ENCODE measurements at regions not wholly inside any gene's neighbourhood (a gene's known extent, or its start where the extent isn't known, plus 50 kb on each side); places are given as distances from the start of the nearest gene placed in this dataset.

GRCh38 chr4:14379183-14379582 lies 623.1 kb upstream of the CPEB2 start:
- 88% methylated on average over 1 of the region's 1 CpG for WGBS

GRCh38 chr4:14383652-14384051 lies 618.6 kb upstream of the CPEB2 start:
- H3K9me3 ChIP-seq (ENCODE audit: control insufficient read depth, low read length), result no peaks in the 10 kb centered on the region
- no peak for ATAC-seq
- H3K4me1 ChIP-seq (ENCODE audit: control insufficient read depth, insufficient read depth, low read length), result no peaks in the 10 kb centered on the region
- H3K27me3 ChIP-seq (ENCODE audit: control insufficient read depth, insufficient read depth), result no peaks in the 10 kb centered on the region
- WGBS, result 77% methylated on average over 3 of the region's 3 CpGs
- H3K4me3 ChIP-seq (ENCODE audit: low read length), result no peak overlapping the region
- no peak for DNase-seq
- intact Hi-C loops (cut with DNase I), result no loop called here
- H3K27ac ChIP-seq (ENCODE audit: low read length), result no peak overlapping the region

More at GRCh38 chr4:14379183-14379582, 623.1 kb upstream of the CPEB2 start:
- ATAC-seq, result no peak
- intact Hi-C loops (cut with DNase I), result no loop called here
- no peaks in the 10 kb centered on the region for H3K9me3 ChIP-seq (ENCODE audit: control insufficient read depth, low read length)
- no peaks in the 10 kb centered on the region for H3K4me1 ChIP-seq (ENCODE audit: control insufficient read depth, insufficient read depth, low read length)
- no peak overlapping the region for H3K27ac ChIP-seq (ENCODE audit: low read length)
- H3K27me3 ChIP-seq (ENCODE audit: control insufficient read depth, insufficient read depth), result no peaks in the 10 kb centered on the region
- DNase-seq, result no peak
- no peak overlapping the region for H3K4me3 ChIP-seq (ENCODE audit: low read length)

GRCh38 chr4:14384824-14385223 lies 617.5 kb upstream of the CPEB2 start:
- intact Hi-C loops (cut with DNase I), result no loop called here
- WGBS, result 92% methylated on average over 1 of the region's 1 CpG
- no peak overlapping the region for H3K4me3 ChIP-seq (ENCODE audit: low read length)
- no peak for DNase-seq
- H3K4me1 ChIP-seq (ENCODE audit: control insufficient read depth, insufficient read depth, low read length), result no peaks in the 10 kb centered on the region
- no peak overlapping the region for H3K27ac ChIP-seq (ENCODE audit: low read length)
- no peaks in the 10 kb centered on the region for H3K9me3 ChIP-seq (ENCODE audit: control insufficient read depth, low read length)
- no peak for ATAC-seq
- H3K27me3 ChIP-seq (ENCODE audit: control insufficient read depth, insufficient read depth), result no peaks in the 10 kb centered on the region

DNA sequence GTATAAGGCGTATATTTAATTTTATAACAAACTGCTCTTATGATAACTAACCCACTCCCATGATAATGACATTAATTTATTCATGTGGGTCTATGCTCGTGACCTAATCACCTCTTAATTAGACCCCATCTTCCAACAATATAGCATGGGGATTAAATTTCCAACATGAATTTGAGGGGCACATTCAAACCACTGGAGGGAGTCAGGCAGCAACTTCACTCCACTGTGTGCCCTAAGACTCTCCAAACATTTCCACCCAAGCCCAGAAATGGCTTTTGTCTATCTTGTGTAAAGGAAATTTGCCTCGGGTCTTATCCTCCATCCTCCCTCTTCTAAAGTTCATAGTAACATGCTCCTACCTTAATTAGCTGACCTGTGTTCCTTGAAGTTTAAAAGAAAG lies 616.1 kb upstream of the CPEB2 start:
- intact Hi-C loops (cut with DNase I), result no loop called here
- Histone ChIP-seq H3K4me1 (ENCODE audit: control insufficient read depth, insufficient read depth, low read length) (no peaks in the 10 kb centered on the region), H3K27me3 (ENCODE audit: control insufficient read depth, insufficient read depth) (no peaks in the 10 kb centered on the region), H3K27ac (ENCODE audit: low read length) (no peak overlapping the region), H3K4me3 (ENCODE audit: low read length) (no peak overlapping the region), H3K9me3 (ENCODE audit: control insufficient read depth, low read length) (no peaks in the 10 kb centered on the region)
- DNase-seq (no peak), ATAC-seq (no peak)
- 72% methylated on average over 3 of the region's 3 CpGs for WGBS

DNA sequence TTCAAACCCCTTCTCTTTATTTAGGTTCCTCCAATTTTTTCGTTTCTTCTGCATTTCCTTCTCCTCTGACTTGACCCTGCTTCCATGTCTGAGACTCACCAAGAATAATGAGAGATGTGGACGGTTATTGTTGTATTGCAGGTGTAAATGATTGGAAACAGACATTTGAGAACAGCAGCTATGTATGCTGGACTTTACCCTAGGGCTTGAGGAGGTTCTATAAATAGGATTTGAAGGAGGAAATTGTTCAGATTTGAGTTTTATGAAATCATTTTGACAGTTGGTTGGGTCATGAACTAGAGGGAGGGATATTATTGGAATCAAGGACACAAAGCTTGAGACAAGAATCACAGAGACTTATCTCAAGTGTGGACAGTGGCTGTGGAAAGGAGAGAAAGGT lies 614.6 kb upstream of the CPEB2 start:
- intact Hi-C loops (cut with DNase I), result no loop called here
- Histone ChIP-seq H3K9me3 (ENCODE audit: control insufficient read depth, low read length) (no peaks in the 10 kb centered on the region), H3K4me3 (ENCODE audit: low read length) (no peak overlapping the region), H3K4me1 (ENCODE audit: control insufficient read depth, insufficient read depth, low read length) (no peaks in the 10 kb centered on the region), H3K27ac (ENCODE audit: low read length) (no peak overlapping the region), H3K27me3 (ENCODE audit: control insufficient read depth, insufficient read depth) (no peaks in the 10 kb centered on the region)
- ATAC-seq, result no peak
- DNase-seq, result no peak
- WGBS, result 20% methylated on average over 2 of the region's 2 CpGs

GRCh38 chr4:14392378-14392777 lies 609.9 kb upstream of the CPEB2 start:
- Histone ChIP-seq H3K9me3 (ENCODE audit: control insufficient read depth, low read length) (no peaks in the 10 kb centered on the region), H3K4me3 (ENCODE audit: low read length) (no peak overlapping the region), H3K4me1 (ENCODE audit: control insufficient read depth, insufficient read depth, low read length) (no peaks in the 10 kb centered on the region), H3K27me3 (ENCODE audit: control insufficient read depth, insufficient read depth) (no peaks in the 10 kb centered on the region), H3K27ac (ENCODE audit: low read length) (no peak overlapping the region)
- no peak for DNase-seq
- WGBS, result 67% methylated on average over 4 of the region's 4 CpGs
- ATAC-seq, result no peak
- intact Hi-C loops (cut with DNase I), result no loop called here

DNA sequence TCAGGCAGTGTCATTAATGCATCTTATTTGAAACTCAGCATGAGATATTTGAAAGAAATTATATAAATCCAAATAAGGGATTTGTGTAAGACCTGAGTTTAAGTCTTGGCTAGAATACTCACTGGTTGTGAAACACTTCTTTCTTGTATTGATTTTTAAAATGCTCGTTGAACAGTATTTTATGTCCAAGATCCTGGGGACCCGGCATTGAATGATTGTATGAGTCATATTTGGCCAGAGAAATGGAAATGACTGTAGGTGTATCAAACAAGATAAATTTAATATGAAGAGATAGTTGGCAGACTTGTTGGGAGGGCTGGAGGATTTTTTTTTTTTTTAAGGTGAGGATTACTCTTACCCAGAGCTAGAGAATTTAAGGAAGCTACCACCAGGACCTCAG lies 606.1 kb upstream of the CPEB2 start:
- H3K27me3 ChIP-seq (ENCODE audit: control insufficient read depth, insufficient read depth), result no peaks in the 10 kb centered on the region
- whole genome bisulfite sequencing, result 71% methylated on average over 2 of the region's 2 CpGs
- no peaks in the 10 kb centered on the region for H3K4me1 ChIP-seq (ENCODE audit: control insufficient read depth, insufficient read depth, low read length)

GRCh38 chr4:14399848-14400247 lies 602.4 kb upstream of the CPEB2 start:
- intact Hi-C loops (cut with DNase I), result no loop called here
- ATAC-seq, result no peak
- H3K4me1 ChIP-seq (ENCODE audit: control insufficient read depth, insufficient read depth, low read length), result no peaks in the 10 kb centered on the region
- H3K27me3 ChIP-seq (ENCODE audit: control insufficient read depth, insufficient read depth), result no peaks in the 10 kb centered on the region
- no peaks in the 10 kb centered on the region for H3K9me3 ChIP-seq (ENCODE audit: control insufficient read depth, low read length)
- no peak for DNase-seq
- H3K27ac ChIP-seq (ENCODE audit: low read length), result no peak overlapping the region
- no peak overlapping the region for H3K4me3 ChIP-seq (ENCODE audit: low read length)

More for the DNA sequence above, 606.1 kb upstream of the CPEB2 start:
- ATAC-seq (no peak), DNase-seq (no peak)
- Histone ChIP-seq H3K4me3 (ENCODE audit: low read length) (no peak overlapping the region), H3K9me3 (ENCODE audit: control insufficient read depth, low read length) (no peaks in the 10 kb centered on the region), H3K27ac (ENCODE audit: low read length) (no peak overlapping the region)
- intact Hi-C loops (cut with DNase I), result no loop called here

DNA sequence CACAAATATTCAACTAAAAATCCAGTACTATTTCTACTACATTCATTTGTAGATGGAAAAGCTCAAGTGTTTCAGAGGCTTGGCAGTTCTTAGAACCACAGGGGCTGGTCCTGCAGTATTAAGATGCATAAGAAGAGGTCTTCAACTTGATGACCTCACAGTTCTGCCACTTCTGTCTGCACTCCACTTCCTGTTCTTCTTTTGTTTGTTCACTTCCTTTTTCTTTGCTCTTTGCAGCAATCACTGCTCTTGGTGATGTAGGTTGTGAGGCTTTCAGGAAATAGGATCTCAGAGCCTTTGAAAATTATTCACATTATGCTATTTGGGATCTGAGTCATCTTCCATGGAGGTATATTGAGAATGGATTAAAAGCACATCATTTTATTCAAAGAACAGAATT lies 602.0 kb upstream of the CPEB2 start:
- Histone ChIP-seq H3K9me3 (ENCODE audit: control insufficient read depth, low read length) (no peaks in the 10 kb centered on the region), H3K27me3 (ENCODE audit: control insufficient read depth, insufficient read depth) (no peaks in the 10 kb centered on the region), H3K27ac (ENCODE audit: low read length) (no peak overlapping the region), H3K4me3 (ENCODE audit: low read length) (no peak overlapping the region), H3K4me1 (ENCODE audit: control insufficient read depth, insufficient read depth, low read length) (no peaks in the 10 kb centered on the region)
- ATAC-seq, result no peak
- DNase-seq, result no peak
- intact Hi-C loops (cut with DNase I), result no loop called here

GRCh38 chr4:14403132-14403531 lies 599.1 kb upstream of the CPEB2 start:
- Histone ChIP-seq H3K9me3 (ENCODE audit: control insufficient read depth, low read length) (no peaks in the 10 kb centered on the region), H3K27ac (ENCODE audit: low read length) (no peak overlapping the region), H3K4me1 (ENCODE audit: control insufficient read depth, insufficient read depth, low read length) (no peaks in the 10 kb centered on the region), H3K4me3 (ENCODE audit: low read length) (no peak overlapping the region), H3K27me3 (ENCODE audit: control insufficient read depth, insufficient read depth) (no peaks in the 10 kb centered on the region)
- ATAC-seq, result no peak
- no peak for DNase-seq
- WGBS, result 76% methylated on average over 1 of the region's 1 CpG
- intact Hi-C loops (cut with DNase I), result no loop called here

- ATAC-seq (peak in 1 of 2 donors; percentile 75), DNase-seq (peak in 1 of 3 donors; percentile 25)
- no peaks in the 10 kb centered on the region for H3K4me1 ChIP-seq (ENCODE audit: control insufficient read depth, insufficient read depth, low read length)
- no peaks in the 10 kb centered on the region for H3K9me3 ChIP-seq (ENCODE audit: control insufficient read depth, low read length)
- H3K27ac ChIP-seq (ENCODE audit: low read length), result no peak overlapping the region
- H3K4me3 ChIP-seq (ENCODE audit: low read length), result no peak overlapping the region
- WGBS, result 52% methylated on average over 5 of the region's 5 CpGs
- no peaks in the 10 kb centered on the region for H3K27me3 ChIP-seq (ENCODE audit: control insufficient read depth, insufficient read depth)
- intact Hi-C loops (cut with DNase I), result no loop called here
Measured at GRCh38 chr4:14404730-14405129, 597.6 kb upstream of the CPEB2 start.

- H3K9me3 ChIP-seq (ENCODE audit: control insufficient read depth, low read length), result no peaks in the 10 kb centered on the region
- DNase-seq (no peak), ATAC-seq (no peak)
- H3K4me3 ChIP-seq (ENCODE audit: low read length), result no peak overlapping the region
- no peaks in the 10 kb centered on the region for H3K27me3 ChIP-seq (ENCODE audit: control insufficient read depth, insufficient read depth)
- intact Hi-C loops (cut with DNase I), result no loop called here
- WGBS, result 41% methylated on average over 3 of the region's 3 CpGs
- H3K4me1 ChIP-seq (ENCODE audit: control insufficient read depth, insufficient read depth, low read length), result no peaks in the 10 kb centered on the region
- no peak overlapping the region for H3K27ac ChIP-seq (ENCODE audit: low read length)
Measured at GRCh38 chr4:14410516-14410915, 591.8 kb upstream of the CPEB2 start.

Data from right cardiac atrium (tissue), 5 donors.